A204.1 (cell line): ENCODE measurements at regions not wholly inside any gene's neighbourhood (a gene's known extent, or its start where the extent isn't known, plus 50 kb on each side); places are given as distances from the start of the nearest gene placed in this dataset.

ENCODE experiments used
- FAIRE-seq: peaks from 2 replicates; lab custom pipeline; 2012; peaks lifted over from hg19 to GRCh38; lab: Jason Lieb, UNC

GRCh38 chr2:4588606-4589005 is 885.2 kb downstream of the DCDC2C start:
- FAIRE-seq, result no peak

- no peak for FAIRE-seq
These were observed 887.9 kb downstream of the DCDC2C start for GRCh38 chr2:4591261-4591660.

- no peak for FAIRE-seq
These were observed 894.0 kb downstream of the DCDC2C start for GRCh38 chr2:4597400-4597799.

GRCh38 chr2:4604767-4605166 is 901.4 kb downstream of the DCDC2C start:
- FAIRE-seq, result no peak

DNA sequence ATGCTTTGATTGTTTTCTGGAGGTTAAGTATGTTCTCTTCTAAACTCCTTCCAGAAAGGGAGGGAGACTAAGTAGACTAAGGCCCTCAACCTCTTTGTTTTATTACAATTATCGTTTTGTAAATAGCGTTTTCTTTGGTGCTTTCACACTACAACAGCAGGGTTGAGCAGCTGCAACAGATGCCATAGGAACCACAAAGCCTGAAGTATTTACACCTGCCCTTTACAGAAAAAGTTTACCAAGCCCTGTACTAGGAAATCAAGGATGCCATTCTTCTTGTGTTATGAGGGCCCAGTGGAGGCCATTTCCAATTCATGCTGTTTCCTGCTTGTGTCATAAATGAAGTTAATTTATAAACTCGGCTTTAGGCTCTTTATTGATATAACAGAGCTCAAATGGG is 914.8 kb downstream of the DCDC2C start:
- no peak for FAIRE-seq

DNA sequence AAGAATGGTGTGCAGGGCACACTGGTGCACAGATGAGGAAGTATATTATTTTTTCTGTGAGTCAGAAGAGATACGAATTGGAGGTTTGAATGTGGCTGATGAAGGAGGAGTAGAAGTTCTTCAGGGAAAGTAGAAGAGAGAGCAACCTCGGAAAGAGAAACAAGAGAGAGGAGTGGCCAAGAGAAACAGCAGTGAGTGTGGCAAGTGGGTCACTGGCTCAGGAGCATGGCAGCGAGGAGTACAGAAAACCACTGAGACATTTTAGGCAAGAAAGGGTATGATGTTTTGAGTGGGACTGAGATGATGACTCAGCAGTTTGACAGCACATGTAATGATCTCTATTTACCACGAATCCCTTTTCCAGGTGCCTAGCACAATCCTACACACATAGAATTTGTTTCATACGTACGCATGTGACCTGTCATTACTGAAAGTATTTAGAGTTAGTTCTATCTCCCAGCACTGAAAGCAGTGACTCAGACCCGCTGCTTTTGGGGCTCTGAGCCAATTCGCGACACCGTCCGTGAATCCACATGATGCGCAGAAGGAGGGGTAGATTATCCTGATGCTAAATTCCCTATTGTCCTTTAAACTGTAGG is 915.4 kb downstream of the DCDC2C start:
- FAIRE-seq, result no peak

DNA sequence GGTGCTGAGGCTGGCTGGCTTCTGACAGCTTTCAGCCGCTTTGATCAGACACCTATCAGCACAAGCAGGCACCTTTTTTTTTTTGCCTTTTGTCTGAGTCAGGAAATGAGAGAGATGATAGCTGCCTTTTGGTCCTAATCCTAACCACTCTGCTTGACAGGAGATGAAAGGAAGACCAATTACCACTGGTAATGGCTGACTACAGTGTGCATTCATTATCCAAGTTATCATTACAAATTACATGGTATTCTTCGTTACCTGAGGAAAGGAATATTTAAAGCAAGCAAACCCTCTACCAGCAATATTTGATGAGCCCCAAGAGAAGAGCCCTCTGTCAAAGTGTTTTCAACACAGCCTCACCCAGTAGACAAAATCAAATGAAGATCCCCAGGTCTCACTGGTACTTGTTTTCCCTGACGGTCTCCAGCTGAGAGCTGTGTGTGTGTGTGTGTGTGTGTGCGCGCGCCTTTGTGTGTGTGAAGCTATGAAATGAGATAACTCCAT is 925.7 kb downstream of the DCDC2C start:
- FAIRE-seq, result no peak

DNA sequence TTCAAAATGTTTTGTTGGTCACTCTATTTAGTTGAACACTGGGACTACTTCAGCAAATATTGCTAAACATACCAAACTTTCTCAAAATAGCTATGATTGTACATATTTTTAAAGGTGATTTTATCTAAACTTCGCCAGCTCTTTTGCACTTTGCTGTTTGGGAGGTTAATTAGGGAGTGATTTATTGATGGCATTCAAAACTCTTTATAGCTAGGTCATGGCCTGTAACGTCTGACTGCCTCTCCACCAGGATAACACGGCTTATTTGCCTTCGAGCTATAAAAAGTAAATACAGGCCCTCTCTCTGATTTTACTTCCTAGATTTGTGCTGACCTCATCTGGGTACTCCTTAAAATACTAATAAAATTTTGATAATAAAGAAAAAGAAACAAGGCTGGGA is 931.9 kb downstream of the DCDC2C start:
- FAIRE-seq, result no peak

- no peak for FAIRE-seq
These were observed 950.6 kb downstream of the DCDC2C start for GRCh38 chr2:4653991-4654390.

DNA sequence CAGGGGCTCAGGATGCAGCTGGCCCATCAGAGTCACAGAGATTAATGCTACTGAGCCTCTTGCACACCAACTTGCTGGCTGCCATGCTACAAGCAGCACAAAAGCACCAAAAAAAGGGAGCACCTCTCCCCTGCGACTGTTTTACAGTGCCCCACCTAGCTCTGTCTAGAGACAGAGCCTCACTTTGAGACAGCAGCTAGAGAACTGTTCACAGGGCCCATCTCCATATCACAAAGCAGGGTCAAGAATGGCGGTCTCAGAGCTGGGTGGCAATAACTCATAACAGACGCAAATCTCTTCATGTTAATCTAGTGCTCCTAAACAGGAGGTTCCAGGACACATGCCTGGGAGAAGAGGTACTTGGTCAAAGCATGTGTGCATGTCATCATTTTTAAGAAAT is 953.0 kb downstream of the DCDC2C start:
- FAIRE-seq, result no peak

DNA sequence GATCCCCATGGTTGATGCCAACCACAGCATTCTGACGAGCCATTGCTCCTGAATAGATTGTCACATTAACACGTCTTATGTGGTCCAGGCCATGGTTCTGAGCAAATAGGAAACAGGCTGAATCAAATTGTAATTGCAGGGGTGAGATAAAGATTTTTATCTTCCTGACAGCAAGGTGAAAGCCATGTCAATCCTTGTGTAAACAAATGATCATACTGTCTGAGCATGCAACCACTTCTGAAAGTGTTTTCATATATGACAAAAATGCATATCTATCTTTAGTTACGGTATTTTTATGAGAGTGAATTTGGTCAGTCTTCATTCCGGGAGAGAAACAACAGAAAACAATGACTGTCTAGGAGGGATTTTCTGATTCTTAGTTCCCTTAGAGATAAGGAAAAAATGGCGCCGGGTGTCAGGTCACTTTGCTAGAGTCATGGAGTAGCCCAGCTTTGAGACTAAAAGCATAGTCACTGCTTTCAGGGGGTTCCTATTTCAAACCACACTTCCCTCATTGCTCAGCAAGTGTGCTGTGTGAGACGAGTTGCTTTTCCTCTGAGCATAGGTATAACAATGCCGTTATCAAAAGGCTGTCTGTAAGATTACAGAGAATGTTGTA is 958.9 kb downstream of the DCDC2C start:
- FAIRE-seq, result no peak

- no peak for FAIRE-seq
These were observed 965.0 kb downstream of the DCDC2C start for GRCh38 chr2:4668381-4668780.

GRCh38 chr2:4670331-4670730 is 967.0 kb downstream of the DCDC2C start:
- FAIRE-seq, result no peak

GRCh38 chr2:4673025-4673489 is 969.7 kb downstream of the DCDC2C start:
- FAIRE-seq, result no peak

DNA sequence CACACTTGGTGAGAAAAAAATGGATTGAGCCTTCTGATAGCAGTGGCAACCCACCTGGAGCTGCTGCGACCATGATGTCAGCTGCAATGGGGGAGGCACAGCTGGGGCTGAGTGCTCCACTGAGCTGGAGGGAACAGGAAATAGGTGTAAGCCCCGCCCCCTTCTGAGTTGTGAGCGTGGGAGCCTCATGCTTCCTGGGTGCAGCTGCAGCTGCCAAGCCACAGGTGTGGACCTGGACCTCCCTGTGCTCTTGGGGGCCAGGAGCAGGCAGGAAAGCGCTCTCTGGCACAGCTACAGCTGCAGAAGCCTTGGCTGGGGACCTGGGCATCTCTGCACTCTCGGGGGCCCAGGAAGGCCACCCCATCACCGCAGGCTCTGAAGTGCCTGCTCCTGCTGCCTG is 970.6 kb downstream of the DCDC2C start:
- no peak for FAIRE-seq

- no peak for FAIRE-seq
These were observed 971.9 kb downstream of the DCDC2C start for GRCh38 chr2:4675295-4675694.

- no peak for FAIRE-seq
These were observed 975.6 kb downstream of the DCDC2C start for GRCh38 chr2:4678927-4679326.

DNA sequence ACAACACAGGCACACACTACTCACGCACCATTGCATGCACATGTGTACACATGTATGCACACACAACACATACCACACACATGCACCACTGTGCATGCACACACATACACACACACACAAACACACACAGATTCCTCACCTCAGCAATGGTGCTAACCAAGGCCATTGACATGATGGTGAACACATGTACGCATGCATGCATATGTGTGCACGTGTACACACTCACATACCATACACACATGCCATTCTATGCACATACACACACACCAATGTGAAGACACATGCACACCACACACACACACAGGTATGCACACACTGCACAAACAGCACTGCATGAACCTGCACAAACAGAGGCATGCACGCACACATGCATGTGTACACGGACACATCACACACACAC is 976.0 kb downstream of the DCDC2C start:
- no peak for FAIRE-seq

DNA sequence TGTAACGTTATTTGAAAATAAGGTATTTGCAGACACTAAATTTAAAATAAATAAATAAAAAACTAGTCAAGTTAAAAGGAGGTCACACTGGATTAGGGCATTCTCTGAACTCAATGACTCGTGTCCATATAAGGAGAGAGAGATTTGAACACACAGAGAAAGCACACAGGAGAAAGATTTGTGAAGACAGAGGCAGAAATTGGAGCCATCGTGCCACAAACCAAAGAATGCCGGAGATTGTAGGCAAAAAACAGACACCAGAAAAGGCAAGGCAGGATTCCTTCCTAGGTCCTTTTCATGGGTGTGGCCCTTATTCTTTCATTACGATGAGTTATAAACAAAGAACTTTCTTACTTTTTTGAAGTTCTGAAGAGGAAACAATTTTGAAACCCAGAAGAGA is 981.5 kb downstream of the DCDC2C start:
- no peak for FAIRE-seq

DNA sequence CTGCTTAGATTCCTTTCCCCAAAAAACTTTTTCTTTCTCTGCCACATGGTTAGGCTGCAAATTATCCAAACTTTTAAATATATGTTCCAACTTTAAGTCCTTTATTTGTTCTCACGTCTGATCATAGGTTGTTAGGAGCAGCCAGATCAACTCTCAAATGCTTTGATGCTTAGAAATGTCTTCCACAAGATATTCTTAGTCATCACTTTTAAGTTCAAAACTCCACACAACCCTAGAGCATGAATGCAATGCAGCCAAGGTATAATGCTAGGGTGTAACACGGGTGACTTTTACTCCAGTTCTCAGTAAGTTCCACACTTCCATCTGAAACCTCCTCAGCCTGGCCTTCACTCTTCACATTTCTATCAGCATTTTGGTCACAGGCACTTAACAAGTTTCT is 987.5 kb downstream of the DCDC2C start:
- no peak for FAIRE-seq

- no peak for FAIRE-seq
These were observed 989.9 kb downstream of the DCDC2C start for GRCh38 chr2:4693266-4693665.

GRCh38 chr2:4695281-4695861 is 992.0 kb downstream of the DCDC2C start:
- no peak for FAIRE-seq

DNA sequence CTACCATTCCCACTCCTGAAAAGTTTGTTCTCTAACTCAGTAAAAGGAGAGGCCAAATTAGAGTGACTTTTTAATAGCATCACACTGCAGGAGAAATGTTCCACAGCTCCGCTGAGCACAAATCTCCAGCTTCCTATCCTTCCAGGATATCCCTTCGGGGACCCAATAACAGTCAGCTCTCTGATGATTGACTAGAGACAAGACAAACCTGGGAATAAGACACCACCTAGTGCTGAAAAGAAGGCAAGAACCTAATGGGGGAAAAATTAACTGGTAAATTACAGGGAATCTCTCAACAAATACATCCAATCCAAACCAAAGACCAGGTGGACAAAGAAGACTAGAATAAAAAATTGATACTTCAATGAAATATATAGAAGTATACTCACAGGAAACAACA is 977.1 kb upstream of the SOX11 start:
- FAIRE-seq, result no peak

DNA sequence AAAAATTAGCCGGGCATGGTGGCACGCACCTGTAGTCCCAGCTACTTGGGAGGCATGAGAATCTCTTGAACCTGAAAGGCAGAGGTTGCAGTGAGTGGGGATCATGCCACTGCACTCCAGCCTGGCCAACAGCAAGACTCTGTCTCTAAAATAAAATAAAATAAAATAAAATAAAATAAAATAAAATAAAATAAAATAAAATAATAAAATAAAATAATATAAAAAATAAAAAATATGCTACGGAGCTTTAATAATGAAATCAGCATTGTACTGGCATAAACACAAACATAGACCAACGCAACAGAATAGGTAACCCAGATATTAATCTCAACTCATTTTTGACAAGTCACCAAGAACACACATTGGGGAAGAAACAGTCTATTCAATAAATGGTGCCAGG is 973.4 kb upstream of the SOX11 start:
- FAIRE-seq, result no peak
